Lower leg skin (tissue), 4 donors: ENCODE measurements at regions not wholly inside any gene's neighbourhood (a gene's known extent, or its start where the extent isn't known, plus 50 kb on each side); places are given as distances from the start of the nearest gene placed in this dataset.

Experiments
- DNase-seq, 2 donors: peaks; one replicate each; pipeline ENCODE4 v3.0.0-alpha.2; 2019; ENCODE audit warnings: low spot score in 2 of 2
- H3K4me3 ChIP-seq: fragments of 200-600 bp; sonication (generic); 2 replicates; pipeline ENCODE4 v1.5.1; 2017; ENCODE audit warnings: mild to moderate bottlenecking, low read depth; ENCODE audit not compliant: poor library complexity, severe bottlenecking
- POLR2A ChIP-seq, 2 donors: fragments of 450-650 bp; IDR thresholded peaks; one replicate each; pipeline ENCODE4 v1.6.1; 2016 to 2017; ENCODE audit warnings: antibody characterized with exemption in 2 of 2, mild to moderate bottlenecking in 1 of 2, moderate library complexity in 1 of 2
- WGBS, 2 donors: methylation state at CpG; one replicate each; pipeline ENCODE4 v1.1.5; 2018; 5-methylcytosine and 5-hydroxymethylcytosine counted together
- intact Hi-C: fragments of 100-400 bp; cut with DNase I; formaldehyde crosslinking; loops from one replicate; pipeline ENCODE4 v1.15.0; 2023; ENCODE audit warnings: low total_unique reads
- TF ChIP-seq, protein P1 (sequence below), 3 donors: fragments of 450-650 bp; IDR thresholded peaks; one replicate each; pipeline ENCODE4 v1.5.1; 2016; ENCODE audit warnings: antibody characterized with exemption in 3 of 3, mild to moderate bottlenecking in 3 of 3, moderate library complexity in 2 of 3

- intact Hi-C loops, result no loop called here
These were observed 136.3 kb upstream of the MLIP start for GRCh38 chr6:53974941-53975340.

GRCh38 chr6:53975941-53976615 is 135.2 kb upstream of the MLIP start:
- intact Hi-C loops, result no loop called here
- 79 to 81% methylated on average over 3 of the region's 3 CpGs for WGBS, 2 donors
- DNase-seq, result no peak
- no peak overlapping the region for H3K4me3 ChIP-seq
- TF ChIP-seq POLR2A (IDR thresholded peaks at IDR 0.05), result no peak
- TF ChIP-seq, protein P1, sequence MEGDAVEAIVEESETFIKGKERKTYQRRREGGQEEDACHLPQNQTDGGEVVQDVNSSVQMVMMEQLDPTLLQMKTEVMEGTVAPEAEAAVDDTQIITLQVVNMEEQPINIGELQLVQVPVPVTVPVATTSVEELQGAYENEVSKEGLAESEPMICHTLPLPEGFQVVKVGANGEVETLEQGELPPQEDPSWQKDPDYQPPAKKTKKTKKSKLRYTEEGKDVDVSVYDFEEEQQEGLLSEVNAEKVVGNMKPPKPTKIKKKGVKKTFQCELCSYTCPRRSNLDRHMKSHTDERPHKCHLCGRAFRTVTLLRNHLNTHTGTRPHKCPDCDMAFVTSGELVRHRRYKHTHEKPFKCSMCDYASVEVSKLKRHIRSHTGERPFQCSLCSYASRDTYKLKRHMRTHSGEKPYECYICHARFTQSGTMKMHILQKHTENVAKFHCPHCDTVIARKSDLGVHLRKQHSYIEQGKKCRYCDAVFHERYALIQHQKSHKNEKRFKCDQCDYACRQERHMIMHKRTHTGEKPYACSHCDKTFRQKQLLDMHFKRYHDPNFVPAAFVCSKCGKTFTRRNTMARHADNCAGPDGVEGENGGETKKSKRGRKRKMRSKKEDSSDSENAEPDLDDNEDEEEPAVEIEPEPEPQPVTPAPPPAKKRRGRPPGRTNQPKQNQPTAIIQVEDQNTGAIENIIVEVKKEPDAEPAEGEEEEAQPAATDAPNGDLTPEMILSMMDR (IDR thresholded peaks at IDR 0.05), result no peak

More at GRCh38 chr6:53974941-53975340, 136.3 kb upstream of the MLIP start:
- TF ChIP-seq, protein P1 (IDR thresholded peaks at IDR 0.05), result no peak
- TF ChIP-seq POLR2A (IDR thresholded peaks at IDR 0.05), result no peak
- DNase-seq, result no peak
- H3K4me3 ChIP-seq, result no peak overlapping the region

DNA sequence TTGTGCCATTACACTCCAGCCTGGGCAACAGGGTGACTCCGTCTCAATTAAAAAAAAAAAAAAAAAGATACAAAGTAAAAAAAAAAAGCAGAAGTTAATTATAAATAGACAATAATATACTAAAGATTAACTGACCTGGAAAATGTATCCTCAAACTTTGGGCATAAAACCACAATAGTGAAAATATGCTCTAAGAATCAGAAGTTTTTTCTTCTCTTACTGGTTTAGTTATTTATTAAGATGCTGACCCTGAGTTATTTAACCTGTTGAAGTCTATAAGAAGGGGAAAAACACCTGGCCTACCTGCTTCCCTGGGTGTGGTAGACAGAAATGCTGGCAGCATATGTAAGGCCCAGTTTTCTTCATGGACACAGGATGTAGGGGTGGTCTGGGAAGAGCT is 133.7 kb upstream of the MLIP start:
- TF ChIP-seq POLR2A (IDR thresholded peaks at IDR 0.05), result no peak
- TF ChIP-seq, protein P1 (IDR thresholded peaks at IDR 0.05), result no peak
- 80 to 81% methylated on average over 1 of the region's 1 CpG for WGBS, 2 donors

DNA sequence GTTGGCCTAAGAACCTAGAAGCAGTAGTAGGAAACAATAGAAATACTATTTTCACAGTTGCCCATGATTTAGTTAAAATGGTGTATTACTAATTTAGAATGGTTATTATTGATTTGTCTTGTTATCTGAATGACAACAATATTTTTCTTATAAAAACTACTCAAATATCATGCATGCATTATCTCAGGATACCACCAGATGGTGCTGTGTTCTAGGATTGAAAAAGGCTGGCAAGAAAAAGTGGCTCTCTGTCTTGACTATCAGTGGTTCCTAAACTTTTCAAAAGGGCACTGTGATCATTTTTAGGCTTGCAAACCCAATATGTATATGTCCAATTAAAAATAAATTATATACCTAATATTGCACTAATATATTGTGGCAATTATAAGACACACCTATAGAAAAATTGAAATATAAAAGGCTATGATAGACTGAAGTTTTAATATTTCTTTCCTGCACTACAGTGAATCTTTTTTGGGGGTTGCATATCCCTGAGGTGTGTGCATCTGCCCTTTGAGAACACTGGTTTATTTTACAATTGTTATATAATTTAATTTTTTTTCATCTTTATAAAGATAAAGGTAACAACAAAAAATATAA is 131.7 kb upstream of the MLIP start:
- intact Hi-C loops, result loop anchor here (10.0 kb wide), 1 partner anchor 1085 kb away; no protein-coding TSS in a partner anchor
- TF ChIP-seq, protein P1 (IDR thresholded peaks at IDR 0.05), result no peak
- TF ChIP-seq POLR2A (IDR thresholded peaks at IDR 0.05), result no peak
- DNase-seq, result no peak
- no peak overlapping the region for H3K4me3 ChIP-seq

More for the DNA sequence above, 133.7 kb upstream of the MLIP start:
- intact Hi-C loops, result no loop called here
- no peak for DNase-seq
- no peak overlapping the region for H3K4me3 ChIP-seq

GRCh38 chr6:53982366-53983050 is 128.7 kb upstream of the MLIP start:
- intact Hi-C loops, result loop anchor here (10.0 kb wide), 1 partner anchor 1082 kb away; no protein-coding TSS in a partner anchor
- H3K4me3 ChIP-seq, result no peak overlapping the region
- no peak for TF ChIP-seq POLR2A (IDR thresholded peaks at IDR 0.05)
- TF ChIP-seq, protein P1 (IDR thresholded peaks at IDR 0.05), result no peak
- WGBS, 2 donors, result 87 to 94% methylated on average over 4 of the region's 4 CpGs
- no peak for DNase-seq
